Stimulated activated CD8-positive, alpha-beta memory T cell treated with anti-CD3 and anti-CD28 coated beads, Interleukin-7, amount 100 ng/mL, for 24 hours (primary cell): ENCODE measurements at regions not wholly inside any gene's neighbourhood (a gene's known extent, or its start where the extent isn't known, plus 50 kb on each side); places are given as distances from the start of the nearest gene placed in this dataset.
"Not testable (repeated sequence)": the region's sequence is repeated elsewhere in the genome, so short reads cannot be mapped to it uniquely, and the experiment has no call there.

Experiments
- DNase-seq: peaks from one replicate; pipeline ENCODE4 v3.0.0-alpha.2; 2020; ENCODE audit warnings: low read depth

- not testable (repeated sequence) for DNase-seq
These were observed 557.8 kb upstream of the C16orf82 start for GRCh38 chr16:26508946-26509345.

GRCh38 chr16:26510924-26511323 lies 555.8 kb upstream of the C16orf82 start:
- DNase-seq, result no peak

- DNase-seq, result no peak
These were observed 555.3 kb upstream of the C16orf82 start for GRCh38 chr16:26511463-26511862.

GRCh38 chr16:26521626-26522025 lies 545.1 kb upstream of the C16orf82 start:
- no peak for DNase-seq

- DNase-seq, result no peak
These were observed 542.4 kb upstream of the C16orf82 start for GRCh38 chr16:26524281-26524680.

GRCh38 chr16:26524846-26525245 lies 541.9 kb upstream of the C16orf82 start:
- DNase-seq, result no peak

- DNase-seq, result no peak
These were observed 540.9 kb upstream of the C16orf82 start for GRCh38 chr16:26525856-26526255.

- DNase-seq, result no peak
These were observed 540.1 kb upstream of the C16orf82 start for GRCh38 chr16:26526633-26527032.

- no peak for DNase-seq
These were observed 536.0 kb upstream of the C16orf82 start for GRCh38 chr16:26530584-26531289.

- no peak for DNase-seq
These were observed 535.4 kb upstream of the C16orf82 start for GRCh38 chr16:26531290-26531730.

GRCh38 chr16:26532456-26532855 lies 534.3 kb upstream of the C16orf82 start:
- no peak for DNase-seq

GRCh38 chr16:26542198-26542597 lies 524.5 kb upstream of the C16orf82 start:
- DNase-seq, result no peak

- DNase-seq, result no peak
These were observed 520.2 kb upstream of the C16orf82 start for GRCh38 chr16:26546573-26546972.

GRCh38 chr16:26547681-26548080 lies 519.0 kb upstream of the C16orf82 start:
- no peak for DNase-seq

GRCh38 chr16:26550111-26550610 lies 516.6 kb upstream of the C16orf82 start:
- DNase-seq, result no peak

- DNase-seq, result no peak
These were observed 512.7 kb upstream of the C16orf82 start for GRCh38 chr16:26554030-26554429.

GRCh38 chr16:26561303-26561702 lies 505.4 kb upstream of the C16orf82 start:
- no peak for DNase-seq

- no peak for DNase-seq
These were observed 503.7 kb upstream of the C16orf82 start for GRCh38 chr16:26563018-26563417.

GRCh38 chr16:26567356-26567755 lies 499.4 kb upstream of the C16orf82 start:
- DNase-seq, result no peak

- DNase-seq, result no peak
These were observed 496.9 kb upstream of the C16orf82 start for GRCh38 chr16:26569793-26570192.

- no peak for DNase-seq
These were observed 488.0 kb upstream of the C16orf82 start for GRCh38 chr16:26578748-26579147.

- DNase-seq, result no peak
These were observed 482.9 kb upstream of the C16orf82 start for GRCh38 chr16:26583803-26584202.

GRCh38 chr16:26593700-26594099 lies 473.0 kb upstream of the C16orf82 start:
- no peak for DNase-seq

GRCh38 chr16:26594666-26595065 lies 472.1 kb upstream of the C16orf82 start:
- no peak for DNase-seq
